ENCODE measurements at regions not wholly inside any gene's neighbourhood (a gene's known extent, or its start where the extent isn't known, plus 50 kb on each side); places are given as distances from the start of the nearest gene placed in this dataset.

- no peak for DNase-seq
Measured at GRCh38 chr11:134584001-134584561, 172.0 kb upstream of the B3GAT1 start.

- no peak for DNase-seq
Measured at GRCh38 chr11:134583397-134583990, 171.5 kb upstream of the B3GAT1 start.

- no peak for DNase-seq
Measured at GRCh38 chr11:134582770-134583095, 170.7 kb upstream of the B3GAT1 start.

- no peak for DNase-seq
Measured at GRCh38 chr11:134581966-134582769, 170.1 kb upstream of the B3GAT1 start.

GRCh38 chr11:134581121-134581626 is 169.1 kb upstream of the B3GAT1 start:
- DNase-seq, result no peak

- DNase-seq, result no peak
Measured at GRCh38 chr11:134580610-134580975, 168.6 kb upstream of the B3GAT1 start.

GRCh38 chr11:134579724-134580609 is 167.9 kb upstream of the B3GAT1 start:
- no peak for DNase-seq

- no peak for DNase-seq
Measured at GRCh38 chr11:134578807-134579723, 167.0 kb upstream of the B3GAT1 start.

GRCh38 chr11:134577751-134578395 is 165.8 kb upstream of the B3GAT1 start:
- no peak for DNase-seq

GRCh38 chr11:134576721-134577171 is 164.7 kb upstream of the B3GAT1 start:
- no peak for DNase-seq

- DNase-seq, result no peak
Measured at GRCh38 chr11:134576286-134576685, 164.2 kb upstream of the B3GAT1 start.

- DNase-seq, result no peak
Measured at GRCh38 chr11:134575504-134576230, 163.6 kb upstream of the B3GAT1 start.

- DNase-seq, result no peak
Measured at GRCh38 chr11:134574947-134575346, 162.9 kb upstream of the B3GAT1 start.

- no peak for DNase-seq
Measured at GRCh38 chr11:134574425-134574824, 162.4 kb upstream of the B3GAT1 start.

- DNase-seq, result no peak
Measured at GRCh38 chr11:134573857-134574256, 161.8 kb upstream of the B3GAT1 start.

- no peak for DNase-seq
Measured at GRCh38 chr11:134572741-134573675, 161.0 kb upstream of the B3GAT1 start.

GRCh38 chr11:134571301-134571700 is 159.3 kb upstream of the B3GAT1 start:
- DNase-seq, result no peak

GRCh38 chr11:134569195-134569594 is 157.2 kb upstream of the B3GAT1 start:
- no peak for DNase-seq

- no peak for DNase-seq
Measured at GRCh38 chr11:134566311-134566710, 154.3 kb upstream of the B3GAT1 start.

Data from SHP77 treated with DMSO at 0.1 percent for 48 hours (cell line).